HUDEP-2 (cell line): ENCODE measurements at regions not wholly inside any gene's neighbourhood (a gene's known extent, or its start where the extent isn't known, plus 50 kb on each side); places are given as distances from the start of the nearest gene placed in this dataset.
"Not testable (repeated sequence)": the region's sequence is repeated elsewhere in the genome, so short reads cannot be mapped to it uniquely, and the experiment has no call there.

Experiments used
- DNase-seq, 76 experiments: peaks; one replicate each; lab custom pipeline; 2025; ENCODE audit not compliant: unreplicated experiment in 76 of 76; lab: John Stamatoyannopoulos, UW

GRCh38 chr22:48630848-48631247 lies 1196.8 kb downstream of the BRD1 start:
- DNase-seq = no peak

GRCh38 chr22:48630433-48630754 lies 1197.3 kb downstream of the BRD1 start:
- DNase-seq = no peak

- DNase-seq = no peak
These were observed 1197.8 kb downstream of the BRD1 start for GRCh38 chr22:48629631-48630432.

- DNase-seq = no peak
These were observed 1198.7 kb downstream of the BRD1 start for GRCh38 chr22:48628891-48629543.

GRCh38 chr22:48627966-48628365 lies 1199.7 kb downstream of the BRD1 start:
- DNase-seq = no peak

- no peak for DNase-seq
These were observed 1200.5 kb downstream of the BRD1 start for GRCh38 chr22:48627203-48627602.

GRCh38 chr22:48624401-48624800 lies 1203.3 kb downstream of the BRD1 start:
- DNase-seq = no peak

- DNase-seq = no peak
These were observed 1204.7 kb downstream of the BRD1 start for GRCh38 chr22:48622891-48623545.

GRCh38 chr22:48621085-48621484 lies 1206.6 kb downstream of the BRD1 start:
- DNase-seq = no peak

- DNase-seq = not testable (repeated sequence)
These were observed 1207.2 kb downstream of the BRD1 start for GRCh38 chr22:48620460-48620859.

GRCh38 chr22:48619721-48620120 lies 1208.0 kb downstream of the BRD1 start:
- no peak for DNase-seq

- DNase-seq = no peak
These were observed 1209.3 kb downstream of the BRD1 start for GRCh38 chr22:48618326-48618725.

- no peak for DNase-seq
These were observed 1211.0 kb downstream of the BRD1 start for GRCh38 chr22:48616656-48617055.

- no peak for DNase-seq
These were observed 1212.3 kb downstream of the BRD1 start for GRCh38 chr22:48615171-48616008.

GRCh38 chr22:48613566-48614200 lies 1214.0 kb downstream of the BRD1 start:
- no peak for DNase-seq

GRCh38 chr22:48612077-48612995 lies 1215.3 kb downstream of the BRD1 start:
- DNase-seq = no peak

GRCh38 chr22:48609279-48609865 lies 1218.3 kb downstream of the BRD1 start:
- no peak for DNase-seq

GRCh38 chr22:48607901-48608662 lies 1219.6 kb downstream of the BRD1 start:
- DNase-seq = no peak
